Thoracic aorta (tissue), 2 donors: ENCODE measurements at regions not wholly inside any gene's neighbourhood (a gene's known extent, or its start where the extent isn't known, plus 50 kb on each side); places are given as distances from the start of the nearest gene placed in this dataset.
A peak's percentile ranks its signal among the peaks of the same experiment; 100 is the strongest.

ENCODE experiments used
- ATAC-seq: fragments of 150-250 bp; one replicate; pipeline ENCODE4 v1.8.0; 2017; ENCODE audit warnings: low read depth; ENCODE audit not compliant: insufficient number of reproducible peaks, low FRiP score
- DNase-seq: peaks from one replicate; pipeline ENCODE4 v3.0.0-alpha.2; 2020; ENCODE audit warnings: low spot score
- H3K27ac ChIP-seq, 2 donors: fragments of 200-600 bp; sonication (generic); 1 replicate in 1 of 2; 2 replicates in 1 of 2; pipeline ENCODE4 v1.5.1; 2016; ENCODE audit warnings: mild to moderate bottlenecking in 2 of 2, moderate library complexity in 2 of 2
- H3K27me3 ChIP-seq: fragments of 200-600 bp; sonication (generic); replicated peaks from 2 replicates; pipeline ENCODE4 v1.6.0; 2016; ENCODE audit warnings: mild to moderate bottlenecking; ENCODE audit not compliant: insufficient read depth
- H3K36me3 ChIP-seq: fragments of 200-600 bp; sonication (generic); one replicate; pipeline ENCODE4 v1.5.1; 2016
- H3K4me1 ChIP-seq, 2 donors: fragments of 200-600 bp; sonication (generic); 1 replicate in 1 of 2; 2 replicates in 1 of 2; pipeline versions ENCODE4 v1.5.1 to v1.6.0; 2016; ENCODE audit warnings: low read depth in 2 of 2, mild to moderate bottlenecking in 1 of 2; ENCODE audit not compliant: control insufficient read depth in 1 of 2
- H3K4me3 ChIP-seq: fragments of 200-600 bp; sonication (generic); 2 replicates; pipeline ENCODE4 v1.5.1; 2016; ENCODE audit warnings: mild to moderate bottlenecking
- H3K9me3 ChIP-seq: fragments of 200-600 bp; sonication (generic); 2 replicates; pipeline ENCODE4 v1.5.1; 2016
- CTCF ChIP-seq: fragments of 200-600 bp; sonication (generic); IDR thresholded peaks from one replicate; pipeline ENCODE4 v1.5.1; 2019; ENCODE audit warnings: antibody characterized with exemption

- no peak for TF ChIP-seq CTCF
- H3K27ac ChIP-seq: no peak overlapping the region
- no peak for DNase-seq
Measured at GRCh38 chr1:59103457-59103856, 193.4 kb upstream of the FGGY start.

GRCh38 chr1:59104191-59104760, 192.6 kb upstream of the FGGY start:
- no peak overlapping the region for H3K27ac ChIP-seq
- no peaks in the 10 kb centered on the region for H3K9me3 ChIP-seq
- H3K36me3 ChIP-seq: no peaks in the 10 kb centered on the region
- no peak for TF ChIP-seq CTCF
- DNase-seq: no peak
- peaks cover 12 to 26% of the 10 kb centered on the region in 2 donors for H3K4me1 ChIP-seq
- H3K27me3 ChIP-seq: no peaks in the 10 kb centered on the region
- H3K4me3 ChIP-seq: no peak overlapping the region
- ATAC-seq: no peak

More at GRCh38 chr1:59103457-59103856, 193.4 kb upstream of the FGGY start:
- Histone ChIP-seq H3K4me1 (peaks cover 12 to 26% of the 10 kb centered on the region in 2 donors), H3K27me3 (no peaks in the 10 kb centered on the region), H3K9me3 (no peaks in the 10 kb centered on the region), H3K4me3 (no peak overlapping the region), H3K36me3 (no peaks in the 10 kb centered on the region)
- ATAC-seq: no peak

- no peak for ATAC-seq
- no peak for DNase-seq
- Histone ChIP-seq H3K4me1 (peaks cover 12 to 26% of the 10 kb centered on the region in 2 donors), H3K9me3 (no peaks in the 10 kb centered on the region), H3K4me3 (no peak overlapping the region), H3K36me3 (no peaks in the 10 kb centered on the region), H3K27ac (peak overlapping the region; percentile 15 to 75), H3K27me3 (no peaks in the 10 kb centered on the region)
- TF ChIP-seq CTCF: no peak
Measured at GRCh38 chr1:59105548-59106507, 191.1 kb upstream of the FGGY start.

GRCh38 chr1:59107516-59107915, 189.4 kb upstream of the FGGY start:
- ATAC-seq: peak; percentile 82
- Histone ChIP-seq H3K27me3 (no peaks in the 10 kb centered on the region), H3K27ac (peak overlapping the region; percentile 36 to 58), H3K9me3 (no peaks in the 10 kb centered on the region), H3K4me1 (peaks cover 12 to 26% of the 10 kb centered on the region in 2 donors), H3K36me3 (no peaks in the 10 kb centered on the region), H3K4me3 (no peak overlapping the region)
- DNase-seq: peak; percentile 34
- TF ChIP-seq CTCF: no peak

GRCh38 chr1:59107916-59108315, 189.0 kb upstream of the FGGY start:
- Histone ChIP-seq H3K27me3 (no peaks in the 10 kb centered on the region), H3K4me1 (peaks cover 12 to 26% of the 10 kb centered on the region in 2 donors), H3K36me3 (no peaks in the 10 kb centered on the region), H3K4me3 (no peak overlapping the region), H3K27ac (peak overlapping the region; percentile 21 to 24), H3K9me3 (no peaks in the 10 kb centered on the region)
- DNase-seq (no peak), ATAC-seq (no peak)
- no peak for TF ChIP-seq CTCF
